ENCODE measurements at regions not wholly inside any gene's neighbourhood (a gene's known extent, or its start where the extent isn't known, plus 50 kb on each side); places are given as distances from the start of the nearest gene placed in this dataset.

DNA sequence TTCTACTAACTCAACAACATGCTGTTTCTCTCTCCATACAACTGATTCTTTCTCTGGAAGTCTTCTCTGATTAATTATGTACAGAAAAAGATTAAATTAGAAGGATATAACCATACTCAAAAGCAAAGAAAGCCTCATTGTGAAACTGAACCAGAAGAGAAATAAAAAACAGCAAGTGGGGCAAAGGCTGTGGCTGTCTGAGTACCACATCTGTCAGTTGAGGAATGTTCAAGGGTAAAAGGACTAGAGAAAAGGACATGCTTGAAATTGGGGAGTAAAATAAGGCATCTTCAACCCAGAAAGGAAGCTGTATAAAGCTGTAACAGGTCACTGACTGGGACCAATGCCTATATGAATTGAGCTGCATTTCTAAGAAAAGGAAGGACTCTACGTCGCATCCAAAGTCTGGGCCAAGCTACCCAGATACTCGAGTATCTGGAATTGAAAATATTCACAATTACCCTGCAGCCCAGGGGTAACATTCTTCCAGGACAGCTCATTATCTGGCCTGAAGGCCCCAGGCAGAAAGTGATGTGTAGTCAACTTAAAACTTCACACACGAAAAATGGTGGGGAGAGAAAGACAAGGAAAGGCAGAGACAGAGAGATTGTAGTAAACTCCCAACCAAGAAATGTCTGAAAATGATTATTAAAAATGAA is 356.0 kb upstream of the GALNT5 start:
- intact Hi-C loops (cut with DNase I): no loop called here
- no peak for DNase-seq (ENCODE audit: low spot score)

DNA sequence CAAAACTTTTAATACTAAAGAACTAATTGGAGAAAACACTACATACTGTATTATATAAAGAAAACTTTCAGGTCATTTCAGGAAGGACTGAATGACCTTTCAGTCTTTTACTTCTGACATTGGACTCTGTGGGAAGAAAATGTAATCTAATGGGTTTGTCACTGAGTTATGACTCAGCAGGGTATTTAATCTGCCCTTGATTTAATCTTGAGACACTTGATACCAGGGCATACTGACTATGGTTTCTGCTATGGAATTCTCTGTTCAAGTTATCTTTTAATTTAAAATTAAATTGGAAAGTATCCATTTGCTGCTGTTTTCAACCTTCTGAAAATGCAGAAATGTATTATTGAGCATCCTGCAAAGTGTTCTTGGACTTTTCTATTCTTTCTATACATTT is 354.2 kb upstream of the GALNT5 start:
- no peak for DNase-seq (ENCODE audit: low spot score)
- intact Hi-C loops (cut with DNase I): no loop called here

DNA sequence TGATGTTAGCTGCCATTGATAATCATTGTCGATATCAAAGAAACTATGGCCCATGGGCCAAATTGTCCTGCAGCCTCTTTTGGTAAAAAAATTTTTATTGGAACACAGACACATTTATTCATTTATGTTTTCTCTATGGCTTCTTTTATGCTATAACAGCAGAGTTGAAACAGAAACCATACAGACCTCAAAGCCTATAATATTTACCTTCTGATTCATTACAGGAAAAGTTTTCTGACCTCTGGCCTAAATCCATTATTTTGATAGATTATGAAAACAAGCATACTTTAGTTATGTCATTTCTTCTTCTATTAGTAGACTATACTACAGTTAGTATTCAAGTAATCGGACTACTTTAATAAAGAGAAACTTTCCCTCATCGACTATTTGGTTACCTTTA is 349.7 kb upstream of the GALNT5 start:
- intact Hi-C loops (cut with DNase I): no loop called here
- no peak for DNase-seq (ENCODE audit: low spot score)

DNA sequence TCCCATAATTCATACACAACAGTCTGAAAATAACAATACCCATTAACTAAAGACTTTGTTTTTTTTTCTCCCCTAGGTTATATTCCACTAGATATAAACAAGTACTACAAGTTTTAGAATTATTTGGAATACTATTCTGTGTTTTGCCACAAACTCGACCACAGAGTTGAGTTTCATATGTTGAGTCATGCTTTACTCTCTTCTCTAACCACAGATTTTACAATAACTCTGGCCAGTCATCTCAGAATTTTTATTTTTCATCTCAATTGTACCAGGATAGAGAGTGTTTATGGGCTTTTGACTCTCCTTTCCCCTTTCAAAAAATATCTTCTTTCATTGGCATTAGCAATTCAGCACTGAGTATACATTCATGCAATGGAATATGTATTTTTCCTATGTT is 348.7 kb upstream of the GALNT5 start:
- DNase-seq (ENCODE audit: low spot score): no peak
- intact Hi-C loops (cut with DNase I): no loop called here

DNA sequence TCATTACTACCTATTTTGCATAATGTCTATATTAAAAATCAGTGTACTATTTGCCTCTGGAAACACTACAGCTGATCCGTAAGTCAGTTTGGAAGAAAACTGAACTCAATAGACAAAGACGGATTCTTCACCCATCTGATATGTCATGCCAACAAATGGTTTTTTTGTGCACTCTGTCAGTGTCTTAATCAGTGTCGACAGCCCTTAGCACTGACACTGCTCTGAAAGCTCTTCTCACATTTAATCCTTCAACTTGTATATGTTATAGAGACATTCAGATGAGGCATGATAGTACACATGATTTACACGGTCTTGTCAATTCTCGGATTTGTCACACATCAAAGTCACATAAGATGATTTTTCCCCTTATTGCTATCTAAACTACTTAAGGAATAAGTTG is 347.5 kb upstream of the GALNT5 start:
- intact Hi-C loops (cut with DNase I): no loop called here
- no peak for DNase-seq (ENCODE audit: low spot score)

DNA sequence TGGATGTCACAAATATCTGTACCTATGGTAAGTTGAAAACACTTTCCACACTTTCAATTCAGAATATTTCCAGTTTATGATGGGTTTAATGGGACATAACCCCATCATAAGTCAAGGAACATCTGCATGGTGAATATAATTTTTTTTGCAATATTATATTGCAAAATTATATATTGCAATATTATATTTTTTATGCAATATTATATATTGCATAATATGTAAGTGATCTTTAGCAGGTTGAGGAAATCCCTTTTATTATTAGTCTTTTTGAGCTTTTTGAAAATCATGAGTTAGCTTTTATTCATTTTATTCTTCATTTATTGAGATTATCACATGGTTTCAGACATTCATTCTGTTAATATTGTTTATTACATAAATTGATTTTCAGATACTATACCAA is 342.2 kb upstream of the GALNT5 start:
- DNase-seq (ENCODE audit: low spot score): no peak

DNA sequence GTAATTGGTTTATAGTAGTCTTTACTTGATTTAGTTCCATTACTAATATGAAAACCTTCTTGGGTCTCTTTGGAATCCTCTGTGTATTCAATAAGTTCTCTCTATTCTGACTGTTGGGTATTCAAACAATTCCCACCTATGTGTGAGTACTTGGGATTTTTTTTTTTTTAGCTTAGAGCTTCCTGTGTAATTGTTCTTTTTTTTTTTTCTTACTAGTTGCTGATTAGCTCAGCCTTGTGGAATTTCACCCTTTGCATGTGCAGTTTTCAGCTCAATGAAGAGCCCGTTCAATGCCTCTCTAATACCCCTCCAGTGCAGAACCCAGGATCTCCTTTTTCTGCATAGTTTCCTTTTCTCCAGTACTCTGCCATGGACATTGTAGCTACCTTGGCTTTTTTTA is 339.1 kb upstream of the GALNT5 start:
- no peak for DNase-seq (ENCODE audit: low spot score)
- intact Hi-C loops (cut with DNase I): no loop called here

More for the DNA sequence above, 342.2 kb upstream of the GALNT5 start:
- intact Hi-C loops (cut with DNase I): no loop called here

DNA sequence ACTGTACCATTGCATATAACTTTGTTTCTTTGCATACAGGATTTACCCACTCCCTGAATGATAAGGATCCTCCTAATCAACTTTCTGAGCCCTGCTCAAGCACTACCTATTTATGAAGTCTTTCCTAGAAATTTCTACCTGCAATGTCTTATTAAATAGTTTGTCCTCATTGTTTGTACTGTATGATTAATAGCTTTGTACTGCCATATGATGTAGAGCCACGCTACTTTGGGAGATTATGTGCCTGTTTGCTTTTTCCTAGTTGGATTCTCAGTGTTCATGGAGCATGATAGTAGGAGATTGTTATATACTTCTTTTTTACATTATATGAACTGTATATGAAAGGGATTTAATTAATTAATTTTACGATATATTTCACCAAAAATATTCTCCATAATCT is 327.1 kb upstream of the GALNT5 start:
- intact Hi-C loops (cut with DNase I): no loop called here
- no peak for DNase-seq (ENCODE audit: low spot score)

DNA sequence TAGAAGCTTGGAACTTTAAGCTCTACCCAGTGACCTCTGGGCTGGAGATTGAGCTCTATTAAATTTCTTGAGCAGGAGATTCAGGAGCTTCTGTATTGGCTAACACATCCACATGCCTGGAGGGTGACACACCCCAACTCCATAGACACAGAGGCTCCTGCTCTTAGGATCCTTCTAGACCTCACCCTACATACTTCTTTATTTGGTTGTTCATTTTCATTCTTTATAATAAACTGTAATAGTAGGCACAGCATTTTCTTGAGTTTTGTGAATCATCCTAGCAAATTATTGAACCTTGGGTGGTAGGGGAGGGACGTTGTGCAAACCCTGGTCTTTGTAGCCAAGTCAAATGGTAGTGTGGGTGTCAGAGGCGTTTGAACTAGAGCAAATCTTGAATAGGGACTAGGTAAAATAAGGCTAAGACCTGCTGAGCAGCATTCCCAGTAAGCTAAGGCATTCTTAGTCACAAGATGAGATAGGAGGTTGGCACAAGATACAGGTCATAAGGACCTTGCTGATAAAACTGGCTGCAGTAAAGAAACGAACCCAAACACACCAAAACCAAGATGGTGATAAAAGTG is 323.8 kb upstream of the GALNT5 start:
- no peak for DNase-seq (ENCODE audit: low spot score)
- intact Hi-C loops (cut with DNase I): no loop called here

DNA sequence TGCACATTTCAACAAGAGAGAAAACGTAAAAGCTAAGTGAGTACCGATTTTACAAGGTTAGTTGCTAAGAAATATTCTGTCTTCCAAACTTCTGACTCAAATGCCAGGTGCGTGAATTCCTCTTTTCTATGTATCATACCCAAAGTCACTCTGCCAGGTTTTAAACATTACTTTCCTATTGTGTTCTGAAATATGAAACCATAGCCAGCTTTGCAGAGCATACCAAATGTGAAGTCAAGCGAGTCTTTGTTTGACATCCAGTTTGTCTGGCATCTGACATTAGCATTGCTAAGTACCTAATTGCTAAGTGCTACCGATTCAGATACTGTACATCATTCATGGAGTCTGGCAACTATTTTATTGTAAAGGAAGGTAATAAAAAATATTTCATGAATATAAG is 321.9 kb upstream of the GALNT5 start:
- intact Hi-C loops (cut with DNase I): no loop called here
- no peak for DNase-seq (ENCODE audit: low spot score)

DNA sequence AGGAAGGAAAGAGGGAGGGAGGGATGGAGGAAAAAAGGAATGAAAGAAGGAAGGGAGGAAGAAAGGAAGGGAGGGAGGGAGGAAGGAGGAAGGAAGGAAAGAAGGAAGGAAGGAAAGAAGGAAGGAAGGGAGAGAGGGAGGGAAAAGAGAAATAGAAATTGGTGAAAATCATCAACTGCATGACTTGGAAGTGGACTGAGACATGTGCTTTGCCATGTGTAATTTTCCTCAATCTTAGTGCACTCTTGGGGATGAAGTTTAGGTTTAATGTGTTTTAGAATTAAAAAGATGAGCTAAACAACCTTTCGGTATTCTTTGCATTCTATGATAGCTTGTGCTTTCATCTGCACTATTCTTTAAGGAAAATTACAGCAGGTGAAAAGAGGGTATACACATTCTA is 320.1 kb upstream of the GALNT5 start:
- intact Hi-C loops (cut with DNase I): no loop called here
- DNase-seq (ENCODE audit: low spot score): no peak

DNA sequence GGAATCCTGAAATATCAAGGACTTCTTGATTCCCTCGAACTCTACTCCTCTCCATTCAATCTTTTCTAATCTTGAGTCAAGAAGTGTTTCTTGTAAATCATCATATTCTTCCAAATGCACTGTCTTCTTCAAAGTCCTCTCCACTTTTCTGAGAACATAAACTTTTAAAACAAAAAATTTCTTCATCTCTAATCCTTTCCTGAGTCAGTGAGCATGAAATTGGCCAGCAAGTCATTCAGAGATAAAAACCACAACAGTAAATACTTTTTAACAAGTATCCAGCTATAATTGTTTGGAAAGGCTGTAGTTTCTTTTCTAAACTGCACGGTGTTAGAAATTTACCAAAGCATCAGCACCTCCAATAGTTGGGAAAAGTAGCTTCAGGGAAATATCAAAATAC is 312.6 kb upstream of the GALNT5 start:
- intact Hi-C loops (cut with DNase I): no loop called here
- DNase-seq (ENCODE audit: low spot score): no peak

DNA sequence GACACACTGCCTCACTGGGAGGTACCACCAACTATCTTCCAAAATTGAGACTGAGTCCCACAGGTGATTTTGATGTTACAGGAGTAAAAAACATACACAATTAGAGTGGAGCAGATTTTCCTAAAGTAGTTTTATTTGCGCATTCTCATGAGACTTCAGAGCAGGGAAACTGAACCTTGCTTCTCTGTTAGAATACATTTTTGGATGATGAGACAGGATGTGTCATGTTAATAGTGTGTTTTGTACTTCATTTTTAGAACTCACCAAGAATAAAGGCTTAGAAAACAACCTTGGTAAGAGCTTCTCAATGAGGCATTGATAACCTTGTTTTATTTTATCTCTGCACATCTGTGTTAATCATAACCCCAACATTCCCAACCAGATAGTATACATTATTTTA is 310.2 kb upstream of the GALNT5 start:
- DNase-seq (ENCODE audit: low spot score): no peak

DNA sequence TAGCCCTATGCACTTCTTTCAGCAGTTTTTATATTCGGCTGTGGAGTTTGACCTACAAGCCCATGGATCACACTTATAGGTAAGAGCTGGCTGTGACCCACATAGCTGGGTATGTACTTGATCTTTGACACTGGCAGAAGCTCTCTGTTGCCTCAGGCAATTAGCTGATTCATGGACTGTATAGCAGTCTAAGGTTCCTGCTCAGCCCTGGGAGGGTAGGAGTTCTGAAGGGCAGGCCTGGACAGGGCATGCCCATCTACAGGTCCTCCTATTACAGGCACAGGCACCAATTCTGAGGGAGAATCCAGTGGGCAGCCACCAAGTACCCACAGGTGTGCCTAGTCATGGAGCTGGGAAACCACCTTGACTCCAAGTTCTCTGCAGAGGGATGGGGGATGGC is 301.8 kb upstream of the GALNT5 start:
- DNase-seq (ENCODE audit: low spot score): no peak
- intact Hi-C loops (cut with DNase I): no loop called here

More for the DNA sequence above, 310.2 kb upstream of the GALNT5 start:
- intact Hi-C loops (cut with DNase I): no loop called here

DNA sequence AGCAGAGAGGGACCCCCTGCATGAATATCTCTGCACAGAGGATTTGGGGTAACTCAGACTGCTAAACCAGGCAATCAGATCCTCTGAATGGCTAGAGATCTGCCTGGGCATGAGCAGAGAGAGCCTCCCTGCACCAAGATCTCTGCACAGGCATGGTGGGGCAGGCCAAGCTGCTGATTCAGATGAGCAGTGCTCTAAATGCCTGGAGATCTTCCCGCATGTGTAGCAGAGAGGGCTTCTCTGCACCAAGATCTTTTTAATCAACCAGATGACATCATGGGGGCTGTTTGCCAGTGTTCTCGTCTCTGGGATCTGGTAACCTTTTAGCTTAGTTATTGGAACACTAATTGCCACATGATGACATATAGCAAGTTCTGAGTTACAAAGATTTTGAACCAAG is 301.3 kb upstream of the GALNT5 start:
- intact Hi-C loops (cut with DNase I): no loop called here

DNA sequence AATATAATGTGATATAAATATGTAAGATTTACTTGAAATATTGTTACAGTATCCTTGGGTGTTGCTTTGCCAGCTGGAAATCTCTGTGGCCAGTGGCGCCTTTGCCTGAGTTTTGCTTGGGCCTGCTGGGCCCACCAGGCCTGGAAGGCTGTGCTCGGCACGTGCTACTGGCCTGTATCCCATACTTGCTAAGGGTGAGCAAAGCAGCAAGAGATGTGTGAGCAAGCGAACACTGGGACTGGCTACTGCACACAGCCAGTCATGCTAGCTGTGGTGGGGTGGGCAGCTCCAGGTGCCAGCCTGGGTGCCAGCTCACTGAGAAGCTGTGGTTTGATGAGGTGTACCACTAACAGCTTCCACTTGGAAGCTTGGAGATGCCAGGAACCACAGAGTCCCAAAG is 299.1 kb upstream of the GALNT5 start:
- intact Hi-C loops (cut with DNase I): no loop called here
- no peak for DNase-seq (ENCODE audit: low spot score)

More for the DNA sequence above, 301.3 kb upstream of the GALNT5 start:
- no peak for DNase-seq (ENCODE audit: low spot score)

DNA sequence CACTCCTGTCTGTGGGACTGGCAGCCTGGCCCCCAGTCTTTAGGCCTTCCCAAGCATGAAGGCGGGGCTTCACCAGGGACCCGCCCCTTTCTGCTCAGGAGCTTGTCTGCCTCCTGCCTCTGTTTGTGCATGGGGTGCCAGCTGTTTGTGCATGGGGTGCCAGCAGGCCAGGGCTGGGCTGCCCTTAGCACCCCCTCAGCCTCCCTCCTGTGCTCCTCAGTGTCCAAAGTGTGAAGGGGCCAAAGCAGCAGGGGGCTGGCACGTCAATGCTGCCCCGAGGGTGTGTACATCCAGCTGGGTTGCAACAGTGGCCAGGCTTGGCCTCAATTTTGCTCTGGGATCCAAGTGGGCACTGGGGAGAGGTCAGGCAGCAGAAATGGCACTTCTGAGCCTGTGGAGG is 298.0 kb upstream of the GALNT5 start:
- intact Hi-C loops (cut with DNase I): no loop called here
- DNase-seq (ENCODE audit: low spot score): no peak

DNA sequence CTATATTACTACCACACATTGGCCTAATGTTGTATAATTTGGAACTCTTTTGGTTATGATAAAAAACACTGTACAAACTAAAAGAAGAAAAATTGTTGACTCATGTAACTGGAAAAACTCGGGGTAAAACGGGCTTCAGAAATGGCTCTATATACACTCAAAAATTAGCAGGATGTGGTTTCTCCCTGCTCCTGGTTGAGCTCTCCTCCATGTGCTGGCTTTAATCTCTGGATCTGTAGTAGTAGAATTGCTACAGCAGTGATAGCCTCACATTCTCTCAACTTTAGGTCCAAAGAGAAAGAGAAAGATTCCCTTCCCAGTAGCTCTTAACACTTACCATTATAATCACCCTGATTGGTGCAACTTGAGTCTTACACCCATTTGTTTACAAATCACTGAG is 274.9 kb upstream of the GALNT5 start:
- no peak for DNase-seq (ENCODE audit: low spot score)
- intact Hi-C loops (cut with DNase I): no loop called here

DNA sequence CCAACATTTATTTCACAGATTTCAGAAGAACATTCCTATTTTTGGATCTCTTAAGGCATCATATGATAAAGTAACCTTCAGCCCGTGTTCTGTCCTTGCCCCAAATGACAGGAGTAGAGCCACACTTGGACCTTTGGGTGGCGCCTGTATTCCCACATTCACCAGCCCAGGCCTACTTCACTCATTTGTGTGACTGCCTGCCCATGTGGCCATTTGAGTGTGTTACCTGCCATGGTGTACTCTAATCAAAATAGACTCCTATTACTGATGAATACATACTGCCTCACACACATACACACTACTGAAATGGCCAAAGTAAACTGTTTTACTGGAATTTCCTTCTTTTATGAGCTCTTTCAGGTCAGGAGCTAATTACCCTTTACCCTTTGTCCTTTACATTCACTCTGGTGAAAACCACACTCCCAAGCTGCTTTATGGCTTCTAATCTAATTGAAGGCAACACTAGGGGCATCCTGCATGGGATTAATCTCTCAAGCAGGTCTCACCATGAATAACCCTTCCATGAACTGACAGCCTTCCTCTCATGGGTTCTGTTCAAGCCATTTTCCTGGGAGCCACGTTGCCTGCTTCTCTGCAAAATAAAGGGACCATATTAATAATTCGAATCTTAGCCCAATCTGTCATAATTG is 271.0 kb upstream of the GALNT5 start:
- intact Hi-C loops (cut with DNase I): no loop called here
- DNase-seq (ENCODE audit: low spot score): no peak

DNA sequence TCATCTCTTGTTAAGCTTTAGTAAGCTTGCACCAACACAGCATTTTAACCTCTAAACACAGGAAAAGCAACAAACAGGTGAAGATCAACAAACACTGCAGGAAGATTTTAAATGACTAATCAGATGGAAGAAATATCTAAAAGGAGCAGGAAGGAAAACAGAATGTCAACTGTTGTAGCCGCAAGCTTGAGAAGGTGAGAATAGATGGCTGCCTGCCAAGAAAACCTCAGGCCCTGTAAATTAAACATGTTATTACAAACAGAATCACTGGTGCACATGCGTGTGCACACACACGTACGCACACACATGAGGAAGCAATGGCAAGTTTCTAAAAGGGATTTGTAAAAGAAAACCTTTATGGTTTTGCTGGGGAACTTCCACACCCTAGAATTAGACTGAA is 257.8 kb upstream of the GALNT5 start:
- DNase-seq (ENCODE audit: low spot score): no peak
- intact Hi-C loops (cut with DNase I): no loop called here

DNA sequence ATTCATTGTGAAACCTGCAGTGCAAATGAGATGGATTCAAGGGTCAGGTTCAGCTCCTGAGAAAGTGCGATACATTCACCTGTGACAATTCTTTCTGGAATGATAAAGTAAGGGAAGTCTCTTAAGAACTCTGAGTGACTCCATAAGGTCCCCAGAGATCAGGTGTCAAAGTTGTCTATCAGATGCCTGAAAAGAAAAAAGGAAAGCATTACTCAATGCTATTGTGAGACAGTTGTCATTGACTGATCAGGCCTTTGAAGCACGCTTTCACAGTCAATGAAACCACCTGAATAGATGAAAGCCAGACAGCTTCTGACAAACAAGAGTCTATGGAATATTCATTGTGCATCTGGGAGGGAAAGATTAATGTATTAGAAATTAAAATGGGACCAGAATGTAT is 252.7 kb upstream of the GALNT5 start:
- intact Hi-C loops (cut with DNase I): no loop called here

More for the DNA sequence above, 252.7 kb upstream of the GALNT5 start:
- DNase-seq (ENCODE audit: low spot score): no peak

Measured in posterior vena cava (tissue), 2 donors.